OCI-LY3 (cell line): ENCODE measurements at regions not wholly inside any gene's neighbourhood (a gene's known extent, or its start where the extent isn't known, plus 50 kb on each side); places are given as distances from the start of the nearest gene placed in this dataset.

Experiments
- EZH2phosphoT487 ChIP-seq: fragments of 200-600 bp; shearing (Covaris generic); IDR thresholded peaks from 2 replicates; pipeline ENCODE4 v1.6.1; 2018; ENCODE audit warnings: antibody characterized with exemption, mixed run types, low read depth
- TF ChIP-seq, protein P1 (sequence below): fragments of 200-600, 300-600 bp; sonication (generic); IDR thresholded peaks from 2 replicates; pipeline ENCODE4 v1.5.1; 2014; ENCODE audit warnings: antibody characterized with exemption, low read length, low read depth

DNA sequence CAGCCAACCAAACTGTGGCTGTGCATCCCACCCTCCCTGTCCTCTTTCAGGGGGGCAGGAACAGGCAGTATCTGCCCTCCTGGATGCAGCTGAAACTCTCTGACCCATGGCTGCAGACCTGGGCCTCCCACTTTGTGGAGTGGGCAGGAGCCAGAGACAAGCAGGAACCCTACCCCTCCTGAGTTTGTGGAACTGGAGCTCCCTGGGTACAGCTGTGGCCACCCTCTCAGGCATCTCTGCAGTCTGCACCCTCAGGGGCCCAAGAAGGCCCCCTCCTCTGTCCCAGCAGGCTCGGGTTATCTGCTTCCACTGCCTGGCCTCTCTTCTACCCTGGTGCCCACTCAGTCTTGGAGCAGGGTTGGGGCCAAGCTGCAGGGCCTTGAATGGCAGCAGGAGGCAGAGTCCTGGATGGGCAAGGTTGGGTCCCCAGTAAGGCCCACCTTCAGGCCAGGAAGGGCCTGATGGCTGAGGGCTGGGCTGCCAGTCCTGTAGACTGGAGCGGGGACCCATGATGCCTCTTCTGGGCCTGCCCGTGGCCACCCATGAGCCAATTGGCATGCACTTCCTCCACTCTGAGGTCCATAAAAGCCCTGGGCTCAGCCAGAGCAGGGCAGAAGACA lies 619.9 kb downstream of the KIF4B start:
- TF ChIP-seq, protein P1, sequence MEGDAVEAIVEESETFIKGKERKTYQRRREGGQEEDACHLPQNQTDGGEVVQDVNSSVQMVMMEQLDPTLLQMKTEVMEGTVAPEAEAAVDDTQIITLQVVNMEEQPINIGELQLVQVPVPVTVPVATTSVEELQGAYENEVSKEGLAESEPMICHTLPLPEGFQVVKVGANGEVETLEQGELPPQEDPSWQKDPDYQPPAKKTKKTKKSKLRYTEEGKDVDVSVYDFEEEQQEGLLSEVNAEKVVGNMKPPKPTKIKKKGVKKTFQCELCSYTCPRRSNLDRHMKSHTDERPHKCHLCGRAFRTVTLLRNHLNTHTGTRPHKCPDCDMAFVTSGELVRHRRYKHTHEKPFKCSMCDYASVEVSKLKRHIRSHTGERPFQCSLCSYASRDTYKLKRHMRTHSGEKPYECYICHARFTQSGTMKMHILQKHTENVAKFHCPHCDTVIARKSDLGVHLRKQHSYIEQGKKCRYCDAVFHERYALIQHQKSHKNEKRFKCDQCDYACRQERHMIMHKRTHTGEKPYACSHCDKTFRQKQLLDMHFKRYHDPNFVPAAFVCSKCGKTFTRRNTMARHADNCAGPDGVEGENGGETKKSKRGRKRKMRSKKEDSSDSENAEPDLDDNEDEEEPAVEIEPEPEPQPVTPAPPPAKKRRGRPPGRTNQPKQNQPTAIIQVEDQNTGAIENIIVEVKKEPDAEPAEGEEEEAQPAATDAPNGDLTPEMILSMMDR, result no peak
- no peak for TF ChIP-seq EZH2phosphoT487
